HG02588 (cell line): ENCODE measurements at regions not wholly inside any gene's neighbourhood (a gene's known extent, or its start where the extent isn't known, plus 50 kb on each side); places are given as distances from the start of the nearest gene placed in this dataset.

Source experiments
- ATAC-seq: cut with Tn5 transposase; IDR thresholded peaks from one replicate; pipeline ENCODE4 v1.9.1; 2021; ENCODE audit warnings: mild to moderate bottlenecking, moderate library complexity; ENCODE audit not compliant: unreplicated experiment

DNA sequence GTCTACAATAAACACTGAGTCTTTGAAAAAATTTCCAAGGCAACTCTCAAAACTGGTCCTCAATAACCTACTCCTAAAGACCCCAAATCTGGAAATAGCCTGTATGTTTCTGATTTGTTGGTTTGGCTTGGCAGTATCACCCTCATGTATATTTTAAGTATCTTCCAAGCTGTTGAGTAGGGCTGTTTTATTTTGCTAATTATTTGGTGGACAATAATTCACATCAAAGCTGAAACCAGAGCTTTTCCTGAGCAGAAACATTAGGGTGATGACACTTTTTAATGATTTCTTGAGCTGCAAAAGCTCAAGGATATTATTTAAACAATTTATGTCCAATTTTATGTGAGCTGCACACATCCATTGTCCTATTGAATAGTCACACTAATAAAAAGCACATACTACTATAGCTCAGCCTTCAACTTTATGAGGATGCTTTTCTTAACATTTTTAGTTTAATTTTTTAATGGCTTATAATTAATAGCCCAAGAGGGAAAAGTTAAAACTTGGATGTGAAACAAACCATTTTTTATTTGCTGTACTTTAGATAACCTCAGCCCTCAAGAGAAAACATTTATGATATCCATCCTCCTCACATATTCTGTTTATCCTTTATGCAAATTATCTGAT lies 393.1 kb downstream of the TAF11L14 start:
- no peak for ATAC-seq

DNA sequence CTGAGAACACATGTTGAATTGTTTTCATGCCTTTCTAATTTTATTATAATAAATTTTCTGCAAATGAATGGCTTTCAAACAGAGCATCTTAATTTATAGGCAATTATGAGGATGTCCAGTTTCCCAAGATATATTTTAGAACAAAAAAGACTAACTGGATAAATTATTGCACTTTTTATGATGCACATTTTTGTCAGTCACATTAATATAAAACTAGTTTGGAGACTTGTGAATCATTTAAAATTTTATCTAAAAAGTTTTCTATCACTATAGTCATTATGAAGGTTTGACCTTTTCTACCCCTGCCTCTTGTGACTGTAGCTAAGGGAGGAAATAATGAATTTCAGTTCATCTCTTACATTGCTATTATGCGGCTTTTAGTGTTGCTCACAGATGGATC lies 393.8 kb downstream of the TAF11L14 start:
- no peak for ATAC-seq

DNA sequence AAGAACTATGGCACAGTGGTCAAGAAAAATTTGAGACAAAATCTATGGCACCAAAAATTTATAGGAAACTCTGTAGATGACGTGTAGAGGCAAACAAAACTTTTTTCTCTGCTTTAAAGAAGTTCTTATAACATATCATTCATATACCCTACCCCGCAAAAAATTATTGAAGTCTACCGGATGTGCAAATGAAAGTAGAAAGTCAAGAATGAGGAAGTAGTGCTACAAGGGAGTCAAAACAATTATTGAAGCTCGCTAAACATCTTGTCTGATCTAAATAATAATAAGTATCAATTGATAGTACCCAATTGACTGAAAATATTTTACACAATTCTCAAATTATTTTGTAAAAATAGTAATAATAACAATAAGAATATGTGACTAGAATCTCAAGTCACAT lies 398.5 kb downstream of the TAF11L14 start:
- ATAC-seq, result no peak

- ATAC-seq, result no peak
These were observed 402.3 kb downstream of the TAF11L14 start for GRCh38 chr5:18036531-18036930.

DNA sequence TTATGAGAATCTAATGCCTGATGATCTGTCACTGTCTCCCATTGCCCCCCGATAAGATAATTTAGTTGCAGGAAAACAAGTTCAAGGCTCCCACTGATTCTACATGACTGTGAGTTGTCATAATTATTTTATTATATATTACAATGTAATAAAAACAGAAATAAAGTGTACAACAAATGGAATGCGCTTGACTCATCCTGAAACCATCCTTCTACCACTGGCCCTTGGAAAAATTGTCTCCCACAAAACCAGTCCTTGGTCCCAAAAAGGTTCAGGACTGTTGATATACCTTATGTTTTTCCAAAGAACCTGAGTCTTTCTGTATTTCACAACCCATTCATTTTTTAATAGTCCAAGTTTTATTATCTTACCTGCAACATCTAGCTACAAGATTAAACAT lies 403.5 kb downstream of the TAF11L14 start:
- ATAC-seq, result no peak

- ATAC-seq, result no peak
These were observed 409.1 kb downstream of the TAF11L14 start for GRCh38 chr5:18043344-18043743.

- no peak for ATAC-seq
These were observed 414.2 kb downstream of the TAF11L14 start for GRCh38 chr5:18048449-18048848.

- no peak for ATAC-seq
These were observed 416.1 kb downstream of the TAF11L14 start for GRCh38 chr5:18050345-18050744.

GRCh38 chr5:18050776-18051175 lies 416.5 kb downstream of the TAF11L14 start:
- ATAC-seq, result no peak

DNA sequence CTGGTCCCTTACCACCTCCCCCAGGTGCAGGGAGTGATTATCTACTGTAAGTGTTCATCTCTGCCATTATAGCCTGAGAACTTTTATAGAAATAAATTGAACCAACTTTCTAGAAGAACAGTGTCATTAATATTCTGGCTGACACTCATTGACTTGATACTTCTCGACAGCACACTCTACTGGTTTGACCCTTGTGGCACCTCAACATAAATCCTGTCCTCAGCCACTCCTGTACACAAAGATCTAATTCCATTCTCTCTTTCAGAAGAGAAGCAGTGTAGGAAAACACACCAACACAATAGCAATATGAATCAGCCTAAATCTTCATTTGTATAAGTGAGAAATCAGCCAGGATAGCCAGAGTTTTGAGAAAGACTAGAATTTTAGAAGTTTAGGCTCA lies 417.7 kb downstream of the TAF11L14 start:
- ATAC-seq, result no peak

- ATAC-seq, result no peak
These were observed 418.3 kb downstream of the TAF11L14 start for GRCh38 chr5:18052569-18052968.

GRCh38 chr5:18057725-18058124 lies 423.5 kb downstream of the TAF11L14 start:
- no peak for ATAC-seq

GRCh38 chr5:18067615-18068014 lies 433.4 kb downstream of the TAF11L14 start:
- no peak for ATAC-seq

- no peak for ATAC-seq
These were observed 434.6 kb downstream of the TAF11L14 start for GRCh38 chr5:18068826-18069225.

DNA sequence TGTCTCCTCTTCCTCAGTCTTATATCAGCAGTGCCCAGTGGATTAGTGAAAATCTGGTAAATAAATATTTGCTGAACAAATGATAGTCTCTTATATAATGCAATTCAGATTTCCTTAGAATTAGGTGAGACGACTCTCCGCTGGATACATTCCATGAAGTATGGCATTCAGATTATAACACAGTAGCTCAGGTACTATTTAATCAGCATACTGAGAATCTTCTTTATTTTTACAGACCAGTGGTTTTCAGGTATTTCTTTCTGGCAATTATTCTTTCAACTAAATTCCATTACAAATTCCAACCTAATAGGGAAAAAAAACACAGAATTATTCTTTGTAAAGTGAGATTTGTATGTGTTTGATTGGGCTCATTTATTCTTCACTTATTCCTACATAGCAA lies 435.5 kb downstream of the TAF11L14 start:
- no peak for ATAC-seq

DNA sequence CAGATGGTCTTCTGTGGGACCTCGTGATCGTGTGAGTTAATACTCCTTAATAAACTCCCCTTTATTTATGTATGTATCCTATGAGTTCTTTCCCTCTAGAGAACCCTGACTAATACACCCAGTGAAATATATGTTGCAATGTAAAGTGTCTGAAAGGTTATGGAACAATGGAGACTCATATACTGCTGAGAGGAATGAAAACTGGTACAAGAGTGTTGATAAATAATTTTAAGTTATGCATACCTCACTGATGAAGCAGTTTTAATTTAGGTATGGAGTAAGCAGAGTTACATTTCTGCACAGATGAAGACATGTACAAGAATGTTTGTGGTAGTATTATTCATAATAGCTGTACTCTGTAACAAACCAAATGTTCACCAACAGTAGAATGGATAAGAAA lies 438.3 kb downstream of the TAF11L14 start:
- no peak for ATAC-seq

- ATAC-seq, result no peak
These were observed 440.7 kb downstream of the TAF11L14 start for GRCh38 chr5:18074961-18075360.

DNA sequence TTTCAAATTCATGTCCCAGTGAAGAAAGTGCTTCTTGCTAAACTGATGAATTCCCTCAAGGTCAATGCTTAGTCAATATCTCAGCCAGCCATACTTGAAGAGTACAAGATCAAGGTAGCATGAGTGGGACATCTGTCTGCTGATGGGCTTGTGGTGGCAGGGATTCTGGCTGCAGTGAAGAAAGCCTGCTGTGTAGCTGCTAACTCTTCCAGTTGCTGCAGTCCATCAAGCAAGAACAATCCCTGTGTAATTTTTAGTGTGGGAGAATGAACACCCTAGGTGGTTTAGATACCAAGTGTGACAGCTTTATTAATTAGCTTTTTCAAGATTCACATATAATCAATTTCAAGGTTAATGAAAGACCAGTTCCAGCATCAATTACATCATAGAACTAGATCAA lies 443.9 kb downstream of the TAF11L14 start:
- no peak for ATAC-seq

DNA sequence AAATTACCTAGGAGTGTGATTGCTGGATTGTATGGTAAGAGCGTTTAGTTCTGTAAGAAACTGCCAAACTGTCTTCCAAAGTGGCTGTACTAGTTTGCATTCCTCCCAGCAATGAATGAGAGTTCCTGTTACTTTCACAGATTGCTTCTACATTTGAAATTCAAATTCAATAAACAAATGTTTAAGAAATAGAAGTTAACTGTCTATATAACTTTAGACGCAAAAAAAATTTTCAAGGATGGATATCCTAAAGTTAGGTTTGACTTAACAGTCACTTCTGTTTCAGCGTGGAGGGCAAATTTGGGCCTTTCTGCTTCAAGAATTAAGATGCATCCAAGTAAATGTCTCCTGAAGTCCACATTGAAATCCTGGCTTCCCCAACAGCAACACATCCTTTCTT lies 445.6 kb downstream of the TAF11L14 start:
- no peak for ATAC-seq

- no peak for ATAC-seq
These were observed 453.8 kb downstream of the TAF11L14 start for GRCh38 chr5:18088020-18088579.

GRCh38 chr5:18090177-18090576 lies 455.9 kb downstream of the TAF11L14 start:
- ATAC-seq, result no peak

DNA sequence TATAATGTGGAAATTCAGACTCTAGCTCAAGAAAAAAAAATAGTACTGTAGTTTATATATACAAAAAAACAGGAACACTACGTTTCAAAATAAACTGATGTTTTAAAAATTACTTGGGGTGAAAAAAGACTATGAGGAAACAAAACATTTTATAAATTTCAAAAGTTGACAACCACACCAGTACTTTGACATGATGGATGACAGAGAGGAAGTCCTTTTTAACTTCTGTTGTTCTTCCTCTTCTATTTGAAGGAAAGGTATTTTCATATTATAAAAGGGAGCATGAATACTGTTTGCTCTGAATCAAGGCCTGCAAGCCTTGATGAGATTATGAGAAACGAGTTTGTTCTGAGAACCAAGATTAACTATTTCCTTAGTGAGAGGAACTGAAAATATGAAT lies 456.9 kb downstream of the TAF11L14 start:
- ATAC-seq, result no peak

DNA sequence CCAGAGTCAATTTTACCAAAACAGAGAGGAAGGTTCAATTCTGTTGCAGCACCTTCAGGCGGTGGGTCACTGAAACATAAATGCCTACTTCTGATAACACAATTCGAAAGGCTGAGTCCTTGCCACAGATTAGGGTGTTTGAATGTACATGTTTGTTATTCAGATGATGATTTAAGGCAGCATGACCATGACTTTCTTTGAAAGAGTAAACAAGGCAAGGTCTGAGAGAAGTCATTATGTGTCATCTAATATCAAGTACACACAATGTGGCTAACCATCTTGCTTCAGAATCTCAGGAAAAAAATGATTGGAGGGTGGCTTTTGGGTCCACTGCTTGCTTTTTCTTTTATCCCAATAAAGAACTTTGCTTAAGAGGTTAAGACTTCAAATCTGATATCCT lies 457.5 kb downstream of the TAF11L14 start:
- no peak for ATAC-seq
